ENCODE measurements at regions not wholly inside any gene's neighbourhood (a gene's known extent, or its start where the extent isn't known, plus 50 kb on each side); places are given as distances from the start of the nearest gene placed in this dataset.

DNA sequence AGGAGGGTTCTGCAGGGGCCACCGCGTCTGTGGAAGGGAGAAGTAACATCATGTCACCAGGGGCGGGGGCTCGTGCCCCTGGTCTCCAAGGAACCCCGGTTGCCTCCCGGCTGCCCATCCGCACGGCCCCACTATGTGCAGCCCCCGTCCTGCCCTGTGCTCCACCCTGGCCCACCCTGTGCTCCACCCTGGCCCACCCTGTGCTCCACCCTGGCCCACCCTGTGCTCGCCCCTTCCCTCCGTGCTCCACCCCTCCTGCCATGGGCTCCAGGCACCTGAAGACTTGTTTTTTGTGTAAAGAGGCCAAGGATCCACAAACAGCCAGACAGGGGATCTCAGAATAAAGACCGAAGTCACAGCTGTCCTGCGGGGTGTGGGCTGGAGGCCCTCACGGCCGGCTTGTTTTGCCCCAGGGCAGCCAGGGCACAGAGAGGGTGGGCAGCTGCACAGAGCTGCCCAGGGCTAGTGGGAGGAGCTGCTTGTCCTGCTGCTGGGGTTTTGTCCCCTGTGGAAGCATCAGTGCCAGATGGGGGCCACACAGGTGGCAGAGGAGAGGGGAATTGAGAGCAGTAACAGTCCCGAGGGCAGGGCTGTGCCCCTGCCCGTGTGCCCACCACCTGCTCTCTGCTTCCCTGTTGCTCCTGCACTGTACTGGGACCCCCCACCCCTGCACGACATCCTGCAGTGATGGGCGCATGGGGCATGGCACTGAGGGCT is 147.0 kb upstream of the CIBAR2 start:
- POLR2A ChIA-PET = no interaction called here
- Histone ChIP-seq H3K9me2 (no peaks in the 10 kb centered on the region), H4K20me1 (ENCODE audit: insufficient read depth) (peaks cover 4% of the 10 kb centered on the region), H3K27ac (ENCODE audit: low read depth in 2 of 2, low read length in 1 of 2) (peak overlapping the region in 1 of 2 experiments; percentile 50; a peak in 2 of 4 replicates), H3K79me2 (ENCODE audit: insufficient read depth) (no peaks in the 10 kb centered on the region), H2AFZ (ENCODE audit: low read depth) (no peak overlapping the region), H3K4me1 (ENCODE audit: control insufficient read depth in 1 of 2, insufficient read depth in 2 of 2, low read depth in 1 of 2, low read length in 1 of 2) (peaks cover 0 to 36% of the 10 kb centered on the region in 2 experiments; a peak in 1 of 4 replicates), H3K9me3 (no peaks in the 10 kb centered on the region), H3F3A (replicated peaks; ENCODE audit: insufficient read depth) (no peaks in the 10 kb centered on the region), H3K36me3 (replicated peaks in 1 of 2; ENCODE audit: control insufficient read depth in 1 of 2, insufficient read depth in 2 of 2, low read length in 1 of 2) (no peaks in the 10 kb centered on the region), H3K27me3 (ENCODE audit: insufficient read depth) (no peaks in the 10 kb centered on the region), H3K9ac (no peak overlapping the region), H3K4me3 (ENCODE audit: low read depth in 2 of 2, low read length in 1 of 2) (no peak overlapping the region), H3K4me2 (no peak overlapping the region)
- no peak for DNase-seq
- 90% methylated on average over 8 of the region's 19 CpGs for WGBS (ENCODE audit: low lambda C conversion rate)
- CTCF ChIA-PET = interaction anchor here (0.6 to 6.6 kb wide), 12 partner anchors 11 to 428 kb away, joined by 3 to 37 read pairs (median 4); no protein-coding TSS in a partner anchor
- TF ChIP-seq NFIC (IDR thresholded peaks at IDR 0.05; ENCODE audit: borderline replicate concordance) = no peak
- no peak for TF ChIP-seq FOXM1 (IDR thresholded peaks at IDR 0.05; ENCODE audit: low read depth)
- TF ChIP-seq, protein P1, sequence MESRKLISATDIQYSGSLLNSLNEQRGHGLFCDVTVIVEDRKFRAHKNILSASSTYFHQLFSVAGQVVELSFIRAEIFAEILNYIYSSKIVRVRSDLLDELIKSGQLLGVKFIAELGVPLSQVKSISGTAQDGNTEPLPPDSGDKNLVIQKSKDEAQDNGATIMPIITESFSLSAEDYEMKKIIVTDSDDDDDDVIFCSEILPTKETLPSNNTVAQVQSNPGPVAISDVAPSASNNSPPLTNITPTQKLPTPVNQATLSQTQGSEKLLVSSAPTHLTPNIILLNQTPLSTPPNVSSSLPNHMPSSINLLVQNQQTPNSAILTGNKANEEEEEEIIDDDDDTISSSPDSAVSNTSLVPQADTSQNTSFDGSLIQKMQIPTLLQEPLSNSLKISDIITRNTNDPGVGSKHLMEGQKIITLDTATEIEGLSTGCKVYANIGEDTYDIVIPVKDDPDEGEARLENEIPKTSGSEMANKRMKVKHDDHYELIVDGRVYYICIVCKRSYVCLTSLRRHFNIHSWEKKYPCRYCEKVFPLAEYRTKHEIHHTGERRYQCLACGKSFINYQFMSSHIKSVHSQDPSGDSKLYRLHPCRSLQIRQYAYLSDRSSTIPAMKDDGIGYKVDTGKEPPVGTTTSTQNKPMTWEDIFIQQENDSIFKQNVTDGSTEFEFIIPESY (IDR thresholded peaks at IDR 0.05; ENCODE audit: borderline replicate concordance, low read depth) = no peak
- TF ChIP-seq, protein P2, sequence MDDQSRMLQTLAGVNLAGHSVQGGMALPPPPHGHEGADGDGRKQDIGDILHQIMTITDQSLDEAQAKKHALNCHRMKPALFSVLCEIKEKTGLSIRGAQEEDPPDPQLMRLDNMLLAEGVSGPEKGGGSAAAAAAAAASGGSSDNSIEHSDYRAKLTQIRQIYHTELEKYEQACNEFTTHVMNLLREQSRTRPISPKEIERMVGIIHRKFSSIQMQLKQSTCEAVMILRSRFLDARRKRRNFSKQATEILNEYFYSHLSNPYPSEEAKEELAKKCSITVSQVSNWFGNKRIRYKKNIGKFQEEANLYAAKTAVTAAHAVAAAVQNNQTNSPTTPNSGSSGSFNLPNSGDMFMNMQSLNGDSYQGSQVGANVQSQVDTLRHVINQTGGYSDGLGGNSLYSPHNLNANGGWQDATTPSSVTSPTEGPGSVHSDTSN (IDR thresholded peaks at IDR 0.05) = no peak
- no peak for TF ChIP-seq ELF1 (IDR thresholded peaks at IDR 0.05)
- no peak for TF ChIP-seq EP300 (IDR thresholded peaks at IDR 0.05; ENCODE audit: borderline replicate concordance in 1 of 2, low read depth in 1 of 2, low read length in 1 of 2)
- TF ChIP-seq FOXJ3 (CRISPR knock-in tag; IDR thresholded peaks at IDR 0.05) = no peak
- no peak for TF ChIP-seq EZH2phosphoT487 (IDR thresholded peaks at IDR 0.05; ENCODE audit: borderline replicate concordance, low read depth)
- TF ChIP-seq, protein P3, sequence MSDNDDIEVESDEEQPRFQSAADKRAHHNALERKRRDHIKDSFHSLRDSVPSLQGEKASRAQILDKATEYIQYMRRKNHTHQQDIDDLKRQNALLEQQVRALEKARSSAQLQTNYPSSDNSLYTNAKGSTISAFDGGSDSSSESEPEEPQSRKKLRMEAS (IDR thresholded peaks at IDR 0.05; ENCODE audit: low read depth) = no peak
- no peak for TF ChIP-seq GATA2 (CRISPR knock-in tag; IDR thresholded peaks at IDR 0.05)

DNA sequence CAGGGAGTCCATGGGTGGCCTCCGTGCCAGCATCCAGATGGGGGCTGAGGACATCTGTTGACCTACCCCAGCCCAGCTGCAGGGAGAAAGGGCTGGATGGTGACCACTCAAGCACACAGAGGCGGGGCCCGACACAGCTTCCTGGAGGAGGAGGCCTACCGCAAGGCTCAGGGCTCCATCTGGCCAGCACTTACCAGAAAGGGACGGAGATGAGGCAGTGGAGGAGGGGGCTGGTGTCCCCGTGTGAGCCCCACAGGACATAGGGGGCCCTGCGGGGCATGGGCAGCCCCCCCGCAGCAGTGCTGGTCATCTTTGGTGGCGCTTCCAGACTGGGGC is 147.5 kb upstream of the CIBAR2 start:
- Histone ChIP-seq H3F3A (replicated peaks; ENCODE audit: insufficient read depth) (no peaks in the 10 kb centered on the region), H3K4me3 (ENCODE audit: low read depth in 2 of 2, low read length in 1 of 2) (no peak overlapping the region), H3K27ac (ENCODE audit: low read depth in 2 of 2, low read length in 1 of 2) (peak overlapping the region in 1 of 2 experiments; percentile 50; a peak in 2 of 4 replicates), H3K36me3 (replicated peaks in 1 of 2; ENCODE audit: control insufficient read depth in 1 of 2, insufficient read depth in 2 of 2, low read length in 1 of 2) (no peaks in the 10 kb centered on the region), H4K20me1 (ENCODE audit: insufficient read depth) (peaks cover 4% of the 10 kb centered on the region), H3K27me3 (ENCODE audit: insufficient read depth) (no peaks in the 10 kb centered on the region), H3K9me2 (no peaks in the 10 kb centered on the region), H3K4me2 (no peak overlapping the region), H2AFZ (ENCODE audit: low read depth) (no peak overlapping the region), H3K4me1 (ENCODE audit: control insufficient read depth in 1 of 2, insufficient read depth in 2 of 2, low read depth in 1 of 2, low read length in 1 of 2) (peaks cover 0 to 36% of the 10 kb centered on the region in 2 experiments; a peak in 1 of 4 replicates), H3K79me2 (ENCODE audit: insufficient read depth) (no peaks in the 10 kb centered on the region), H3K9ac (no peak overlapping the region), H3K9me3 (no peaks in the 10 kb centered on the region)
- WGBS (ENCODE audit: low lambda C conversion rate) = 74% methylated on average over 9 of the region's 9 CpGs
- DNase-seq = peak; percentile 79
- CTCF ChIA-PET = interaction anchor here (0.6 to 2.3 kb wide), 10 partner anchors 12 to 427 kb away, joined by 3 to 13 read pairs (median 3); no protein-coding TSS in a partner anchor
- POLR2A ChIA-PET = no interaction called here
- TF ChIP-seq, protein P4, sequence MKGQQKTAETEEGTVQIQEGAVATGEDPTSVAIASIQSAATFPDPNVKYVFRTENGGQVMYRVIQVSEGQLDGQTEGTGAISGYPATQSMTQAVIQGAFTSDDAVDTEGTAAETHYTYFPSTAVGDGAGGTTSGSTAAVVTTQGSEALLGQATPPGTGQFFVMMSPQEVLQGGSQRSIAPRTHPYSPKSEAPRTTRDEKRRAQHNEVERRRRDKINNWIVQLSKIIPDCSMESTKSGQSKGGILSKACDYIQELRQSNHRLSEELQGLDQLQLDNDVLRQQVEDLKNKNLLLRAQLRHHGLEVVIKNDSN (IDR thresholded peaks at IDR 0.05; ENCODE audit: borderline replicate concordance, low read depth) = no peak
- TF ChIP-seq FOXM1 (IDR thresholded peaks at IDR 0.05; ENCODE audit: low read depth) = no peak
- TF ChIP-seq FOSL2 (IDR thresholded peaks at IDR 0.05; ENCODE audit: borderline replicate concordance, low read depth) = no peak
- TF ChIP-seq TCF12 (IDR thresholded peaks at IDR 0.05) = no peak
- TF ChIP-seq YY1 (IDR thresholded peaks at IDR 0.05; ENCODE audit: low read depth) = no peak
- TF ChIP-seq, protein P5, sequence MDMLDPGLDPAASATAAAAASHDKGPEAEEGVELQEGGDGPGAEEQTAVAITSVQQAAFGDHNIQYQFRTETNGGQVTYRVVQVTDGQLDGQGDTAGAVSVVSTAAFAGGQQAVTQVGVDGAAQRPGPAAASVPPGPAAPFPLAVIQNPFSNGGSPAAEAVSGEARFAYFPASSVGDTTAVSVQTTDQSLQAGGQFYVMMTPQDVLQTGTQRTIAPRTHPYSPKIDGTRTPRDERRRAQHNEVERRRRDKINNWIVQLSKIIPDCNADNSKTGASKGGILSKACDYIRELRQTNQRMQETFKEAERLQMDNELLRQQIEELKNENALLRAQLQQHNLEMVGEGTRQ (IDR thresholded peaks at IDR 0.05; ENCODE audit: borderline replicate concordance, low read depth, low read length) = no peak
- no peak for TF ChIP-seq EZH2phosphoT487 (IDR thresholded peaks at IDR 0.05; ENCODE audit: borderline replicate concordance, low read depth)
- no peak for TF ChIP-seq JUND (IDR thresholded peaks at IDR 0.05)
- TF ChIP-seq ELF1 (IDR thresholded peaks at IDR 0.05) = no peak
- no peak for TF ChIP-seq EP300 (IDR thresholded peaks at IDR 0.05; ENCODE audit: borderline replicate concordance in 1 of 2, low read depth in 1 of 2, low read length in 1 of 2)
- TF ChIP-seq MEF2A (IDR thresholded peaks at IDR 0.05; ENCODE audit: borderline replicate concordance, low read depth) = no peak
- TF ChIP-seq GABPA (IDR thresholded peaks at IDR 0.05; ENCODE audit: low read depth) = no peak
